Skeletal muscle satellite cell (primary cell): ENCODE measurements at regions not wholly inside any gene's neighbourhood (a gene's known extent, or its start where the extent isn't known, plus 50 kb on each side); places are given as distances from the start of the nearest gene placed in this dataset.

Experiments used
- H3K27me3 ChIP-seq: 2 replicates; pipeline ENCODE4 v1.7.0; 2013; ENCODE audit warnings: low read length; ENCODE audit not compliant: control insufficient read depth, insufficient read depth
- H3K36me3 ChIP-seq: 2 replicates; pipeline ENCODE4 v1.7.0; 2013; ENCODE audit warnings: mild to moderate bottlenecking, control low read depth, low read length; ENCODE audit not compliant: insufficient read depth
- H3K4me1 ChIP-seq: 2 replicates; pipeline ENCODE4 v1.7.0; 2013; ENCODE audit warnings: low read length; ENCODE audit not compliant: control insufficient read depth, insufficient read depth
- H3K4me2 ChIP-seq: 2 replicates; pipeline ENCODE4 v1.7.0; 2013; ENCODE audit warnings: mild to moderate bottlenecking, low read length
- H3K4me3 ChIP-seq: 2 replicates; pipeline ENCODE4 v1.7.0; 2013; ENCODE audit warnings: low read length
- H3K9ac ChIP-seq: 2 replicates; pipeline ENCODE4 v1.7.0; 2013; ENCODE audit warnings: mild to moderate bottlenecking, low read depth, low read length, moderate library complexity
- H3K9me3 ChIP-seq: replicated peaks from 2 replicates; pipeline ENCODE4 v1.7.0; 2013; ENCODE audit warnings: mild to moderate bottlenecking, control low read depth, low read length

GRCh38 chr2:10241641-10242430, 60.9 kb upstream of the HPCAL1 start:
- Histone ChIP-seq H3K9me3 (no peaks in the 10 kb centered on the region), H3K27me3 (peaks cover 39% of the 10 kb centered on the region), H3K4me2 (no peak overlapping the region), H3K9ac (no peak overlapping the region), H3K4me1 (no peaks in the 10 kb centered on the region), H3K4me3 (no peak overlapping the region), H3K36me3 (no peaks in the 10 kb centered on the region)

- Histone ChIP-seq H3K4me1 (no peaks in the 10 kb centered on the region), H3K9ac (no peak overlapping the region), H3K4me2 (no peak overlapping the region), H3K4me3 (no peak overlapping the region), H3K9me3 (no peaks in the 10 kb centered on the region), H3K27me3 (peaks cover 36% of the 10 kb centered on the region), H3K36me3 (no peaks in the 10 kb centered on the region)
These were observed 60.3 kb upstream of the HPCAL1 start for GRCh38 chr2:10242451-10242850.

GRCh38 chr2:10242998-10243925, 59.4 kb upstream of the HPCAL1 start:
- H3K4me2 ChIP-seq = no peak overlapping the region
- no peak overlapping the region for H3K9ac ChIP-seq
- H3K9me3 ChIP-seq = no peaks in the 10 kb centered on the region
- H3K4me1 ChIP-seq = no peaks in the 10 kb centered on the region
- no peaks in the 10 kb centered on the region for H3K36me3 ChIP-seq
- H3K4me3 ChIP-seq = no peak overlapping the region
- H3K27me3 ChIP-seq = peaks cover 29% of the 10 kb centered on the region

GRCh38 chr2:10243926-10244270, 58.8 kb upstream of the HPCAL1 start:
- no peaks in the 10 kb centered on the region for H3K36me3 ChIP-seq
- no peaks in the 10 kb centered on the region for H3K9me3 ChIP-seq
- no peak overlapping the region for H3K4me3 ChIP-seq
- H3K27me3 ChIP-seq = peaks cover 29% of the 10 kb centered on the region
- H3K4me2 ChIP-seq = no peak overlapping the region
- no peaks in the 10 kb centered on the region for H3K4me1 ChIP-seq
- H3K9ac ChIP-seq = no peak overlapping the region

GRCh38 chr2:10245021-10245420, 57.7 kb upstream of the HPCAL1 start:
- no peak overlapping the region for H3K4me3 ChIP-seq
- H3K9me3 ChIP-seq = peaks cover 4% of the 10 kb centered on the region
- no peaks in the 10 kb centered on the region for H3K36me3 ChIP-seq
- no peaks in the 10 kb centered on the region for H3K4me1 ChIP-seq
- peaks cover 31% of the 10 kb centered on the region for H3K27me3 ChIP-seq
- H3K4me2 ChIP-seq = no peak overlapping the region
- H3K9ac ChIP-seq = no peak overlapping the region

- no peak overlapping the region for H3K4me2 ChIP-seq
- no peaks in the 10 kb centered on the region for H3K36me3 ChIP-seq
- H3K9ac ChIP-seq = no peak overlapping the region
- H3K27me3 ChIP-seq = peaks cover 28% of the 10 kb centered on the region
- no peaks in the 10 kb centered on the region for H3K4me1 ChIP-seq
- H3K4me3 ChIP-seq = no peak overlapping the region
- H3K9me3 ChIP-seq = peaks cover 6% of the 10 kb centered on the region
These were observed 57.0 kb upstream of the HPCAL1 start for GRCh38 chr2:10245661-10246060.

- Histone ChIP-seq H3K36me3 (no peaks in the 10 kb centered on the region), H3K4me3 (no peak overlapping the region), H3K4me1 (no peaks in the 10 kb centered on the region), H3K9me3 (peaks cover 8% of the 10 kb centered on the region), H3K27me3 (peaks cover 28% of the 10 kb centered on the region), H3K9ac (no peak overlapping the region), H3K4me2 (no peak overlapping the region)
These were observed 56.3 kb upstream of the HPCAL1 start for GRCh38 chr2:10246370-10246769.

GRCh38 chr2:10246831-10247230, 55.9 kb upstream of the HPCAL1 start:
- no peak overlapping the region for H3K4me2 ChIP-seq
- no peaks in the 10 kb centered on the region for H3K36me3 ChIP-seq
- no peak overlapping the region for H3K4me3 ChIP-seq
- H3K9ac ChIP-seq = no peak overlapping the region
- H3K4me1 ChIP-seq = no peaks in the 10 kb centered on the region
- peaks cover 28% of the 10 kb centered on the region for H3K27me3 ChIP-seq
- H3K9me3 ChIP-seq = peaks cover 8% of the 10 kb centered on the region

GRCh38 chr2:10249798-10250197, 52.9 kb upstream of the HPCAL1 start:
- H3K27me3 ChIP-seq = peaks cover 23% of the 10 kb centered on the region

GRCh38 chr2:10252224-10252623, 50.5 kb upstream of the HPCAL1 start:
- no peaks in the 10 kb centered on the region for H3K36me3 ChIP-seq
- peaks cover 8% of the 10 kb centered on the region for H3K9me3 ChIP-seq
- H3K4me1 ChIP-seq = peaks cover 9% of the 10 kb centered on the region
- no peak overlapping the region for H3K9ac ChIP-seq
- H3K27me3 ChIP-seq = peaks cover 3% of the 10 kb centered on the region
- H3K4me2 ChIP-seq = no peak overlapping the region
- H3K4me3 ChIP-seq = no peak overlapping the region

More at GRCh38 chr2:10249798-10250197, 52.9 kb upstream of the HPCAL1 start:
- Histone ChIP-seq H3K9ac (no peak overlapping the region), H3K4me3 (no peak overlapping the region), H3K36me3 (no peaks in the 10 kb centered on the region), H3K4me1 (peaks cover 6% of the 10 kb centered on the region), H3K9me3 (peaks cover 8% of the 10 kb centered on the region), H3K4me2 (no peak overlapping the region)

GRCh38 chr2:10252661-10253060, 50.0 kb upstream of the HPCAL1 start:
- Histone ChIP-seq H3K9ac (no peak overlapping the region), H3K36me3 (no peaks in the 10 kb centered on the region), H3K4me3 (no peak overlapping the region), H3K4me1 (peaks cover 9% of the 10 kb centered on the region), H3K9me3 (peaks cover 8% of the 10 kb centered on the region), H3K4me2 (no peak overlapping the region), H3K27me3 (peaks cover 6% of the 10 kb centered on the region)
